Naive thymus-derived CD8-positive, alpha-beta T cell (primary cell): ENCODE measurements at regions not wholly inside any gene's neighbourhood (a gene's known extent, or its start where the extent isn't known, plus 50 kb on each side); places are given as distances from the start of the nearest gene placed in this dataset.

ENCODE experiments used
- ATAC-seq, 2 donors: fragments of 150-1000 bp; cut with Tn5 transposase in 1 of 2; sonication (Bioruptor Pico), chemical (Tn5 transposase) in 1 of 2; 1 replicate in 1 of 2; 2 replicates in 1 of 2; pipeline ENCODE4 v1.10.0; 2021; ENCODE audit warnings: mild to moderate bottlenecking in 2 of 2, moderate library complexity in 2 of 2
- POLR2A ChIA-PET: fragments of 350-600 bp; sonication (Branson Sonifier 250); formaldehyde crosslinking; loops from one replicate; lab custom pipeline; 2021; ENCODE audit warnings: antibody characterized with exemption; lab: Charles Lee
- DNase-seq, 10 donors: peaks; one replicate each; pipeline versions ENCODE4 v3.0.0 to v3.0.0-alpha.2; 2020 to 2022
- H3K27ac Mint-ChIP-seq, 10 donors: one replicate each; pipeline ENCODE4 v1.8.0; 2020 to 2022; ENCODE audit warnings: mild to moderate bottlenecking in 10 of 10, mixed read lengths in 10 of 10, moderate library complexity in 4 of 10, inconsistent platforms in 1 of 10
- H3K27me3 Mint-ChIP-seq, 5 donors: one replicate each; pipeline ENCODE4 v1.8.0; 2021 to 2022; ENCODE audit warnings: mixed read lengths in 5 of 5
- H3K36me3 Mint-ChIP-seq, 3 donors: one replicate each; pipeline ENCODE4 v1.8.0; 2020 to 2022; ENCODE audit warnings: mixed read lengths in 3 of 3, mild to moderate bottlenecking in 2 of 3, inconsistent platforms in 1 of 3
- H3K4me1 Mint-ChIP-seq, 4 donors: one replicate each; pipeline ENCODE4 v1.8.0; 2021 to 2022; ENCODE audit warnings: mixed read lengths in 4 of 4
- H3K4me3 Mint-ChIP-seq, 10 donors: one replicate each; pipeline ENCODE4 v1.8.0; 2020 to 2022; ENCODE audit warnings: mild to moderate bottlenecking in 10 of 10, mixed read lengths in 10 of 10, moderate library complexity in 6 of 10, inconsistent platforms in 1 of 10
- H3K9me3 Mint-ChIP-seq, 9 donors: one replicate each; pipeline ENCODE4 v1.8.0; 2020 to 2022; ENCODE audit warnings: mixed read lengths in 9 of 9, mild to moderate bottlenecking in 3 of 9, inconsistent platforms in 1 of 9, moderate library complexity in 1 of 9

DNA sequence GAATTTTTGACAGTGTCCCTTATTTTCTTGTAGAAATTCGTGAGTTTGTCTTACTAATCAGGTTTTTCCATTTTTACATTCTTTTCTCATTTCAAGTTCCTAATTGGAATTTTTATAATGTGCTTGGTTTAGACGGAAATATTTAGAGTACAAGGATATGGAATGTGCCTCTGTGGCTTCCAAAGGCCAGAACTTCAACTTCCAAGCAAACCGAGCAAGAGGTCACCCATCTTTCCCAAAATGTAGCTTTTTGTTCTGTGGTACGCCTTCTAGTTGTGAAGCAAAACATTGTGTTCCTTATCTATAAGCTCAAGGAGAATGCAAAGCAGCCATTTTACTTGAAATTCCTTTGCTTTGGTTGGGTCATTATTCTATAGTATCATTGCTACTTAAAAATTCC is 212.8 kb upstream of the PACRGL start:
- ATAC-seq (no peak), DNase-seq (no peak)
- Mint-ChIP-seq H3K4me3 (no peak overlapping the region), H3K36me3 (no peaks in the 10 kb centered on the region), H3K4me1 (no peaks in the 10 kb centered on the region), H3K27ac (no peak overlapping the region), H3K27me3 (no peaks in the 10 kb centered on the region), H3K9me3 (peaks cover 0 to 5% (median 0%) of the 10 kb centered on the region in 9 donors)
- POLR2A ChIA-PET: no interaction called here

DNA sequence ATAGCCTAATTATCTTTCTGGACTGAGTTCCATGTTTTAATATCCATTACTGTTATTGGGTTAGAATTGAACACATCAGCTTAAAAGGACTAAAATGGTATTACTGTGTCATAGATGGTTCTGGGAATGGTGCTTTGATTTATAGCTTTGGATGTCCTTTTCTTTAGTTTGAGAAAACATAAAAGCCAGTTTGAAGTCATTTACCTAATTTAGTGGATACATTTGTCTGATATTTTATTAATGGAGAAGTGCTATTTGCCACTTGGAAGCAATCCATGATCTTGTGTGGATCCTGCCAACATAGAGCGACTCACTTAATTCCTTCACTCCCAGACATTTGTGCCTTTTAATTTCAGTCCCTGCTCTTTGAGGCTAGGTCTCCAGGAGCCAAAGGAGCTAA is 212.4 kb upstream of the PACRGL start:
- H3K27ac Mint-ChIP-seq: no peak overlapping the region
- DNase-seq (no peak), ATAC-seq (no peak)
- no peak overlapping the region for H3K4me3 Mint-ChIP-seq
- H3K9me3 Mint-ChIP-seq: peaks cover 0 to 5% (median 0%) of the 10 kb centered on the region in 9 donors
- POLR2A ChIA-PET: no interaction called here
- H3K36me3 Mint-ChIP-seq: no peaks in the 10 kb centered on the region
- no peaks in the 10 kb centered on the region for H3K27me3 Mint-ChIP-seq
- no peaks in the 10 kb centered on the region for H3K4me1 Mint-ChIP-seq

DNA sequence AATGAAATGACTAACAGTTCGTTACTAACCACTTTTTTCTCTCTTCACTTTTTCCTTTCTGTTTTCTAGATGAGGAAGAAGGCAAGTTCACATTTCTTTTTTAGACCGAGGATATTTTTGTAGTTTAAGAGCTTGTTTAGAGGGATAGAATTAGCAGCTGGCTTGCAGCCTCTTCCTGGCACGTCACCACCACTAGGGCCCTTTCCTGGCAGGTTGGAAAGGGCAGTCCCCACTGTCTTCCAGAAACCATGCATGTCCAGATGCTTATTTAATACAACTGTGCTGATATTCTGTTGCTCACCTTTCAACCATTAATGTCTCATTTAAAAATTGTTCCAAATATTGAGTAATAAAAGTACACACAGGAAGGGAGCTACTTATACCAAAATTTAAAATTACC is 209.5 kb upstream of the PACRGL start:
- POLR2A ChIA-PET: no interaction called here

DNA sequence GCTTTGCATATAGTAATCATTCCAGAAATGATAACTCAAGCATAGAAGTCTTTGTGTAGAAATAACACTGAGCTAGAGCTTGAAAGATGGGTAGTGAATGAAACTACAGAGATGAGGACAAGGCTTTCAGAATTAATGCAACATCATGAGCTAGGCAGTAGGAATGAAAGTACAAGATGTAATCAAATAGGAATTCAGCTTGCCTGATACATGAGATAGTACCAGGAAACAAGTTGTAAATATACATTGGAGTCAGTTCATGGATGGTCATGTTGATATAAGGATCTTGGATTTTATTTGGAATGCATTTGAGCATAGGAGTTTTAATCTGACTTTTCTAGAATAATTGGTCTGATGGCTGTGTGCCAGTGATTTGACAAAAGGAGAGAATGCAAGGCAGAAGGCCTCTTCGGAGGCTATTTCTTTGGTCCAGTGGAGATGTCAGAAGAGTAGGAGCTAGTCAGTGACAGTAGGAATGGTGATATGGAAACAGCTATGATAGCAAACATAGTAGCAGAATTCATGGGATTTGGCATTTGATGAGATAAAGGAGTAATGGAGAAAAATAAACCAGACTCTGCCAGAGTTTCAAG is 206.4 kb upstream of the PACRGL start:
- ATAC-seq (no peak), DNase-seq (no peak)
- Mint-ChIP-seq H3K27ac (no peak overlapping the region), H3K27me3 (peaks cover 0 to 5% (median 0%) of the 10 kb centered on the region in 5 donors), H3K36me3 (no peaks in the 10 kb centered on the region), H3K9me3 (peaks cover 0 to 9% (median 0%) of the 10 kb centered on the region in 9 donors), H3K4me3 (no peak overlapping the region), H3K4me1 (no peaks in the 10 kb centered on the region)
- POLR2A ChIA-PET: no interaction called here

More for the DNA sequence above, 209.5 kb upstream of the PACRGL start:
- H3K9me3 Mint-ChIP-seq: peaks cover 0 to 9% (median 0%) of the 10 kb centered on the region in 9 donors
- H3K36me3 Mint-ChIP-seq: no peaks in the 10 kb centered on the region
- no peak for DNase-seq
- no peak overlapping the region for H3K27ac Mint-ChIP-seq
- no peak for ATAC-seq
- H3K4me3 Mint-ChIP-seq: no peak overlapping the region
- H3K4me1 Mint-ChIP-seq: no peaks in the 10 kb centered on the region
- peaks cover 0 to 5% (median 0%) of the 10 kb centered on the region in 5 donors for H3K27me3 Mint-ChIP-seq

DNA sequence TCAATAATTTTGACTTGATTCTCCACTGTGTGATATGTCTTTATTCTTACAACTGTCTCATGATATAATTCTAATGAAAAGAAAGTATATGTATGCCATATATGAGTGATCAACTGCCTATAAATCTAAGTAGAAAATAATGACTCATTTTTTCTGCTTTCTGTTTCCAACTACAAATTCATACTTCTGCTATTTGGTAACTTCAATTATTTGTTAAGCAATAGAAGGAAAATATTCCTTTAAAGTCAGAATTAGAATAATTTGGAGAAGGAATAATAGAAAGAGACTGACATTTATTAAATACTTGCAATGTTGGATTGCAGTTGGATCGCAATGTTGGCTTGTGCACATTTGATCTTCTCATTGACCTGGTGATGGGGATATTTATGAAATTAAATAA is 204.2 kb upstream of the PACRGL start:
- no peak overlapping the region for H3K4me3 Mint-ChIP-seq
- ATAC-seq: no peak
- peaks cover 0 to 9% (median 0%) of the 10 kb centered on the region in 9 donors for H3K9me3 Mint-ChIP-seq
- DNase-seq: no peak
- no peaks in the 10 kb centered on the region for H3K36me3 Mint-ChIP-seq
- no peak overlapping the region for H3K27ac Mint-ChIP-seq
- H3K4me1 Mint-ChIP-seq: no peaks in the 10 kb centered on the region
- peaks cover 0 to 5% (median 0%) of the 10 kb centered on the region in 5 donors for H3K27me3 Mint-ChIP-seq
- POLR2A ChIA-PET: no interaction called here

DNA sequence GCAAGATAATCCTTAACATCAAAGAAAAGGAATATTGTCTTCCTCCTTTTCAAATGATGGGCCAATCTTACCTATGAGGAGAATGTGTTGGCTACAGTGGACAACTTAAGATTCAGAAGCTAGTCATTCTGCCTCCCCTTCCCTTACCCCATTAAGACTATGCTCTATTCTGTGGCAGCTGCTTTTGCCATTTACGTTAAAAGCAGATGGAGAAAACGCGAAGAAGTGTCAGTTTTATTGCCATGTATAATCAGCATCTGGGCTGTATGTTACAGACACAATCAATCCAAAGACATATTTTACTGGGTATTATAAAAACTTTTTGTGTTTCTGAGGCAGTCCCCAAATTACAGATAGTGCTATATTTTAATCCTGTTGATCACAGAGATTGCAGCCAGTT is 196.1 kb upstream of the PACRGL start:
- POLR2A ChIA-PET: no interaction called here
- Mint-ChIP-seq H3K27me3 (peaks cover 0 to 4% (median 0%) of the 10 kb centered on the region in 5 donors), H3K9me3 (no peaks in the 10 kb centered on the region), H3K27ac (no peak overlapping the region), H3K36me3 (no peaks in the 10 kb centered on the region), H3K4me1 (no peaks in the 10 kb centered on the region), H3K4me3 (no peak overlapping the region)
- DNase-seq (no peak), ATAC-seq (no peak)

DNA sequence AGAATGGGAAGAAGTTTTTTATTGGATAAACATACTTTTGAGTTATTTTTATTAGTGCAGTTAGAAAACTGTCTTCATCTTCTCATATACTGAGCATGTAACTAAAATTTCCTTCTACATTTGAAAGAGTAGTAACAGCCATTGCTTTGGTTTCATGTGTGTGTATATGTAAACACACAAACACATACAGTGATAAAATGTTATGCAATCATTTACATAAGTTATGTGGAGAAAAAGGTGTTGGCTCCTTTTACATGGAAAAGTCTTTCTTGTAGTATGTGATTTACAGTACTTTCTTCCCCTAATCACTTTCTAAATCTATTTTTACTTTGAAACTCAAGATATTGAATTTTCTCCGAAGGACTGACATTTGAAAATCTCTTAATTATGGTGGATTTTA is 194.3 kb upstream of the PACRGL start:
- H3K36me3 Mint-ChIP-seq: no peaks in the 10 kb centered on the region
- H3K4me3 Mint-ChIP-seq: no peak overlapping the region
- POLR2A ChIA-PET: no interaction called here

DNA sequence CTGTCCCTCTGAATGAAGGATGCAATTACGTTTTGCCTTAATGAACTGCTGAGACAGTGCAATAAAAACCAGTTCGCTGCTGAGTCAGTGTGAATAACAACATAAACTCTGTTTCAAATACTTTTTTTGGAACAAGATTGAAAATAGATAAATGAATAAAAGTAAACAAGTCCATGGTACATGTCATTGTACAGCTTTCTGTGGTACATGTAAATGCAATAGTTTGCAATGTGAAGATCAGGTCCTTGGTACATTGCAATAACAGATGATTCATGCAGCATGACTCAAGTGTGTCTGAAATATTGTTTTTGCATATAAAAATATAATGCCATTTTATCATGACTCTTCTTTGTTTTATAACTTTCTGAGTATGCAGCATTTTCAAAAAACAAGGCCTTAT is 193.4 kb upstream of the PACRGL start:
- ATAC-seq (no peak), DNase-seq (no peak)
- Mint-ChIP-seq H3K27ac (no peak overlapping the region), H3K9me3 (no peaks in the 10 kb centered on the region), H3K27me3 (peaks cover 0 to 4% (median 0%) of the 10 kb centered on the region in 5 donors), H3K4me1 (no peaks in the 10 kb centered on the region), H3K4me3 (no peak overlapping the region), H3K36me3 (no peaks in the 10 kb centered on the region)
- POLR2A ChIA-PET: no interaction called here

More for the DNA sequence above, 194.3 kb upstream of the PACRGL start:
- ATAC-seq: no peak
- no peak overlapping the region for H3K27ac Mint-ChIP-seq
- H3K4me1 Mint-ChIP-seq: no peaks in the 10 kb centered on the region
- no peaks in the 10 kb centered on the region for H3K9me3 Mint-ChIP-seq
- no peak for DNase-seq
- peaks cover 0 to 4% (median 0%) of the 10 kb centered on the region in 5 donors for H3K27me3 Mint-ChIP-seq

DNA sequence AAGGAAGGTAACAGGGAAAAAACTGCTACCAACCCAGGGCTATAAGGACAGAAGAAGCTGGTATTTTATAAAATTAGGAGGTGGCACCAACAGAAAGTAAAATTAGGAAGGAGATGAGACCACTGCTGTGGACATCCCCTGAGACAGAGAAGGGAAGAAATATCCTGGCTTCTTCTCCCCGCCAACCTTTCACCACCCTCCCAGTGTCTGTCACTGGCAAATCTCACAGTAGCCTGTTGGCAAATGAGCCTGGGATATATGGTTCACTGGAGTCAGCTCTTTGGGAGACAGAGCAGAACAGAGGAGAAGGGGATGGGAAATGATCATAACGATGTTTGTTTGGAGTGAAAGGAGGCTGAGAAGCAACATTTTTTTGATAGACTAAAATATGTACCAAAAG is 190.9 kb upstream of the PACRGL start:
- Mint-ChIP-seq H3K4me1 (no peaks in the 10 kb centered on the region), H3K27me3 (no peaks in the 10 kb centered on the region), H3K36me3 (no peaks in the 10 kb centered on the region), H3K4me3 (no peak overlapping the region), H3K9me3 (no peaks in the 10 kb centered on the region), H3K27ac (no peak overlapping the region)
- POLR2A ChIA-PET: interaction anchor here (0.6 kb wide), 1 partner anchor 1259 kb away, joined by 3 read pairs; no protein-coding TSS in a partner anchor
- ATAC-seq: no peak
- DNase-seq: no peak

DNA sequence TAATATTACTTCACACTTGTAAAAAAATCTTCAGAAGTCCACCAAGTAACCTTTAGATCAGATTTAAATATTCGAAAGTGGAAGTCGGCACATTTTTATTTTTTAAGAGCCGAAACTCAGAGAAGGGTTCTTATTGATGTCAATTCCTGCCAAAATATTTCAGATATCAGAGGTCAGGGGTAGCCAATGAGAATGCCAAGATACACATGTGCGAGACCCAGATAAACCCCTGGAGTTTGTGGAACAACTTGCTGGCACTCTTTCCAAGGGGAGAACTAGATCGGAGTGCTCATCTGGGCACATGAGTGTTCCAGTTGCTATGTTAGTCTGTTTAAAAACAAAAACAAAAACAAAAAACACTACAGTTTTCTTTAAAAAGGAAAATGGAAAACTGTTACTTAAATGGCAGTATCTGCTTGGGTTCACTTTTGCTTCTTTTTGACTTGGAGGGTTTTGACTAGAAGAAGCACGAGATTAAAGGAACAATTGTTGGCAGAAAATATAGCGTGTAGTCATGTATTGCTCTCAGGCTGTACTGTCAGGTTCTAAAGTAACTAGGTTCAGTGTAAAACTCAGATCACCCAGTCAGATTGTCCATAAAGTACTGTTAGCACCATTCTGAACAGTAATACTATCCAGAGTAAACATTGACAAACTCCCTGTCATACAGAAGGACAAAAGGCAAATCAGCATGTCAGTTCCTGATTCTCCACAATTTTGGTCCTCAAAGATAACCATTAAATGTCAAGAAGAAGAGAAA is 188.0 kb upstream of the PACRGL start:
- Mint-ChIP-seq H3K9me3 (no peaks in the 10 kb centered on the region), H3K36me3 (no peaks in the 10 kb centered on the region), H3K27ac (no peak overlapping the region), H3K4me3 (no peak overlapping the region), H3K27me3 (no peaks in the 10 kb centered on the region), H3K4me1 (no peaks in the 10 kb centered on the region)
- POLR2A ChIA-PET: no interaction called here
- DNase-seq (no peak), ATAC-seq (no peak)

DNA sequence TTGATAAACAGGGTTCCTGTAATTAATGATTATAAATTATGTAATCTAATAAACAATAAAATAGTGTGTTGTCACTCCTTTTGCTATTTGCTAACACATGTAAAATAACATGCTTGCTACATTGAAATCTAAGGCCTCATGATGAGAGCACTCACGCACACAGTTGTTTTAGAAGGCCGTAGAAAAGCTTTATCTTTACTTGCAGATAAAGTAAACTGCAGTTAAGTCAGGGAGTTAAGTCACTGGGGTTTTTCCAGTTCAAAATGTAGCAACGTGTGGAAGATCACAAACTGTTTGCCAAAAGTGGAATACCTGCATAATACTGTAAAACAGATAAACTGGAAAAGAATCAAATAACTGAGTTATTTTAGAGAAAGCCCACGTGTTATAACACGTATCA is 187.3 kb upstream of the PACRGL start:
- H3K36me3 Mint-ChIP-seq: no peaks in the 10 kb centered on the region
- no peaks in the 10 kb centered on the region for H3K4me1 Mint-ChIP-seq
- no peaks in the 10 kb centered on the region for H3K27me3 Mint-ChIP-seq
- POLR2A ChIA-PET: no interaction called here
- no peak overlapping the region for H3K4me3 Mint-ChIP-seq
- H3K27ac Mint-ChIP-seq: no peak overlapping the region
- ATAC-seq: no peak
- H3K9me3 Mint-ChIP-seq: no peaks in the 10 kb centered on the region
- DNase-seq: no peak

DNA sequence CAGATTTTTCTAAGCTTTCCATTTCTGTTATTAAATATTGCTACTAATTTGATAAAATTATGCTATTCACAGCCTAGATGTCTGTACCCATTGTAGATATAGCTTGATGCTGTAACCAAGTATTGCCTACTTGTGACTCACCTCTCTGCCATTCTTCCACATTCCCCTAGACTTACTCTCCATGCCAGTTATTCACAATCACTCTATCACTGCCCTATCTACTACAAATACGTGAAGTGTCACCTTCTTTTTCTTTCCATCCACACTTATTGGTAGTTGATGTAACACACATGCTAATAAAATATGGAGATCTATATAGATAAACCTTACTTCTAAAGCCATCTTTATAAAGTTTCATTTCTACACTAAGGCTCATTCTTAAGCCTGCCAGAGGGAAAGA is 179.4 kb upstream of the PACRGL start:
- no peak overlapping the region for H3K27ac Mint-ChIP-seq
- POLR2A ChIA-PET: no interaction called here
- H3K4me1 Mint-ChIP-seq: no peaks in the 10 kb centered on the region
- H3K4me3 Mint-ChIP-seq: no peak overlapping the region
- no peaks in the 10 kb centered on the region for H3K36me3 Mint-ChIP-seq
- ATAC-seq (no peak), DNase-seq (no peak)
- H3K27me3 Mint-ChIP-seq: no peaks in the 10 kb centered on the region
- H3K9me3 Mint-ChIP-seq: no peaks in the 10 kb centered on the region

DNA sequence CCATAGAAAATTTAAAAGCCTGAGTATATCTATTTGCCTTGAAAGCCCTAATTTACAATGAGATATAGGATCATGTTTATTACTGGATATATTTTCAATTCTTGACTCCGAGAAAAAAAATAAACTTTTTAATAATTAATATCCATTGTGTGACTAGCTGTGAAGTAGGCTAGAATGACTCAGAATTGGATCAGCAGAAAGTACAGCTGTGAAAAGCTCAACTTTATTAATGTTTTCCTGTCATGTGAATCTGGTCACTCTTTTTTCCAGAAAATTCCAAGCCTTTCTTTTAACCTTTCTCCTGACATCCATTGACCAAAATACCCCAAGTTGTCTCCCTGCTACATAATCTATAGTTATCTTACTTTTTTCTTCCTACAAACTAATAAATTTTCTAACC is 171.8 kb upstream of the PACRGL start:
- Mint-ChIP-seq H3K4me1 (no peaks in the 10 kb centered on the region), H3K4me3 (no peak overlapping the region), H3K36me3 (no peaks in the 10 kb centered on the region), H3K27ac (no peak overlapping the region), H3K9me3 (no peaks in the 10 kb centered on the region), H3K27me3 (peaks cover 0 to 2% (median 0%) of the 10 kb centered on the region in 5 donors)
- DNase-seq (no peak), ATAC-seq (no peak)
- POLR2A ChIA-PET: no interaction called here

DNA sequence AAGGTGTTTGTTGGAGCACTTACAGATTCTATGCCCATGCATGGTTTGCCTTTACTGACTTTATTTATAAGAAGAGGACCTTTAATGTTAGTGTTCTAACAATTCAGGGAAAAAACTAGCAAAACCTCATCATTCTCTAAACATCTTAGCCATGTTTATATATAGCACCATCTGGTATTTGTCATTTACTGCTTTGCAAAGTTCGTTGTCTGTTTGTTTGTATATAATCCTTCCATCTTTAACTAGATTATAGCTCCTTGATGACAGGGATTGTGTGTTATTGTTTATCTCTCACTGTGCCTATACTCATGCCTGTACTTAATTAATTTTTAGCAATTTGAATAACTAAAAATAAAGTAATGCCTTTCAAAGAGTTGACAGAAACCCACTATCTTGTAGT is 170.6 kb upstream of the PACRGL start:
- no peak overlapping the region for H3K4me3 Mint-ChIP-seq
- ATAC-seq (no peak), DNase-seq (no peak)
- no peaks in the 10 kb centered on the region for H3K36me3 Mint-ChIP-seq
- no peaks in the 10 kb centered on the region for H3K4me1 Mint-ChIP-seq
- H3K27ac Mint-ChIP-seq: no peak overlapping the region
- no peaks in the 10 kb centered on the region for H3K9me3 Mint-ChIP-seq
- peaks cover 0 to 3% (median 0%) of the 10 kb centered on the region in 5 donors for H3K27me3 Mint-ChIP-seq
- POLR2A ChIA-PET: no interaction called here
